H1 (cell line): ENCODE measurements at regions not wholly inside any gene's neighbourhood (a gene's known extent, or its start where the extent isn't known, plus 50 kb on each side); places are given as distances from the start of the nearest gene placed in this dataset.

Experiments used
- CTCF ChIA-PET: fragments of 300-600 bp; sonication (Branson Sonifier 250); formaldehyde crosslinking; loops from one replicate; lab custom pipeline; 2021; ENCODE audit not compliant: partially characterized antibody; lab: Charles Lee
- POLR2A ChIA-PET: fragments of 300-600 bp; sonication (Branson Sonifier 250); formaldehyde crosslinking; loops from one replicate; lab custom pipeline; 2021; ENCODE audit warnings: inconsistent platforms; ENCODE audit not compliant: partially characterized antibody; lab: Charles Lee
- DNase-seq, 2 experiments: peaks; one replicate each; pipeline versions ENCODE4 v3.0.0 to v3.0.0-alpha.2; 2010 to 2022; ENCODE audit warnings: low spot score in 2 of 2, low read depth in 1 of 2, mixed read lengths in 1 of 2
- FAIRE-seq: peaks from 2 replicates; lab custom pipeline; 2011; peaks lifted over from hg19 to GRCh38; lab: Jason Lieb, UNC
- H2AFZ ChIP-seq: 2 replicates; pipeline ENCODE4 v1.8.1; 2012; ENCODE audit warnings: low read length, inconsistent platforms
- H2AK5ac ChIP-seq: 2 replicates; pipeline ENCODE4 v1.6.1; 2013; ENCODE audit warnings: low read depth, low read length
- H2BK120ac ChIP-seq: replicated peaks from 2 replicates; pipeline ENCODE3; 2013; ENCODE audit warnings: low read depth, low read length, inconsistent platforms
- H2BK12ac ChIP-seq: 2 replicates; pipeline ENCODE4 v1.6.1; 2013; ENCODE audit warnings: low read depth, low read length
- H2BK15ac ChIP-seq: 2 replicates; pipeline ENCODE4 v1.6.1; 2013; ENCODE audit warnings: low read length
- H2BK20ac ChIP-seq: 2 replicates; pipeline ENCODE4 v1.6.1; 2013; ENCODE audit warnings: low read length
- H2BK5ac ChIP-seq: 2 replicates; pipeline ENCODE4 v1.6.1; 2013; ENCODE audit warnings: low read depth, low read length
- H3K14ac ChIP-seq: 2 replicates; pipeline ENCODE4 v1.6.1; 2013; ENCODE audit warnings: inconsistent platforms; ENCODE audit not compliant: insufficient read length
- H3K18ac ChIP-seq: 2 replicates; pipeline ENCODE4 v1.6.1; 2013; ENCODE audit warnings: low read length; ENCODE audit errors: extremely low read depth
- H3K23ac ChIP-seq: 2 replicates; pipeline ENCODE4 v1.6.1; 2013; ENCODE audit warnings: inconsistent platforms; ENCODE audit not compliant: insufficient read length
- H3K23me2 ChIP-seq: 2 replicates; pipeline ENCODE4 v1.6.1; 2013; ENCODE audit warnings: low read depth, low read length
- H3K27ac ChIP-seq: 2 replicates; pipeline ENCODE4 v1.6.1; 2011; ENCODE audit warnings: low read depth, low read length, inconsistent platforms
- H3K27me3 ChIP-seq, 4 experiments: replicated peaks in 1 of 4; 1 replicate in 1 of 4; 2 replicates in 3 of 4; pipeline versions ENCODE4 v1.6.1 to v1.8.1; 2011 to 2013; ENCODE audit warnings: low read length in 3 of 4, mild to moderate bottlenecking in 3 of 4, inconsistent platforms in 2 of 4, mixed read lengths in 2 of 4, moderate library complexity in 1 of 4; ENCODE audit not compliant: control insufficient read depth in 3 of 4, insufficient read depth in 3 of 4; ENCODE audit errors: extremely low read depth in 1 of 4
- H3K36me3 ChIP-seq, 4 experiments: 2 replicates each; pipeline versions ENCODE4 v1.6.1 to v1.8.1; 2011 to 2013; ENCODE audit warnings: mild to moderate bottlenecking in 4 of 4, low read length in 3 of 4, moderate library complexity in 2 of 4, control low read depth in 1 of 4, inconsistent platforms in 1 of 4; ENCODE audit not compliant: insufficient read depth in 4 of 4, control insufficient read depth in 2 of 4
- H3K4ac ChIP-seq: replicated peaks from 2 replicates; pipeline ENCODE3; 2013; ENCODE audit warnings: low read length, low read depth, mixed read lengths, inconsistent platforms; ENCODE audit not compliant: insufficient read length
- H3K4me1 ChIP-seq, 4 experiments: replicated peaks in 1 of 4; 1 replicate in 1 of 4; 2 replicates in 3 of 4; pipeline versions ENCODE4 v1.6.1 to v1.8.1; 2011 to 2013; ENCODE audit warnings: low read length in 3 of 4, inconsistent platforms in 2 of 4, mixed read lengths in 1 of 4; ENCODE audit not compliant: insufficient read depth in 4 of 4, control insufficient read depth in 3 of 4
- H3K4me2 ChIP-seq, 2 experiments: 2 replicates each; pipeline versions ENCODE4 v1.6.1 to v1.8.1; 2011 to 2013; ENCODE audit warnings: low read depth in 2 of 2, low read length in 2 of 2, control low read depth in 1 of 2, inconsistent platforms in 1 of 2, mild to moderate bottlenecking in 1 of 2; ENCODE audit not compliant: insufficient read depth in 1 of 2
- H3K4me3 ChIP-seq, 4 experiments: fragments of 200-600, 300-600 bp in 1 of 4; sonication (generic), shearing (Covaris generic), sonication (Bioruptor Twin) in 1 of 4; 2 replicates each; pipeline versions ENCODE4 v1.5.1 to v1.8.1; 2011 to 2016; ENCODE audit warnings: low read length in 4 of 4, low read depth in 3 of 4, control low read depth in 2 of 4, inconsistent platforms in 2 of 4, mild to moderate bottlenecking in 2 of 4, mixed read lengths in 1 of 4, moderate library complexity in 1 of 4; ENCODE audit not compliant: insufficient read depth in 2 of 4; ENCODE audit errors: extremely low read depth in 1 of 4
- H3K56ac ChIP-seq: replicated peaks from 2 replicates; pipeline ENCODE3; 2013; ENCODE audit warnings: low read depth, mild to moderate bottlenecking, mixed read lengths, low read length, inconsistent platforms; ENCODE audit not compliant: insufficient read length
- H3K79me1 ChIP-seq: 2 replicates; pipeline ENCODE4 v1.6.1; 2013; ENCODE audit warnings: low read depth, low read length, control low read depth
- H3K79me2 ChIP-seq, 2 experiments: 2 replicates each; pipeline versions ENCODE4 v1.6.1 to v1.8.1; 2012 to 2013; ENCODE audit warnings: low read length in 2 of 2, mild to moderate bottlenecking in 2 of 2, inconsistent platforms in 1 of 2; ENCODE audit not compliant: insufficient read depth in 2 of 2, control insufficient read depth in 1 of 2
- H3K9ac ChIP-seq, 4 experiments: replicated peaks in 1 of 4; 1 replicate in 1 of 4; 2 replicates in 3 of 4; pipeline versions ENCODE4 v1.6.1 to v1.8.1; 2011 to 2013; ENCODE audit warnings: low read depth in 3 of 4, low read length in 3 of 4, control low read depth in 2 of 4, mild to moderate bottlenecking in 2 of 4, moderate library complexity in 2 of 4, inconsistent platforms in 1 of 4; ENCODE audit errors: extremely low read depth in 1 of 4
- H3K9me3 ChIP-seq, 2 experiments: 2 replicates each; pipeline versions ENCODE4 v1.6.1 to v1.8.1; 2012 to 2013; ENCODE audit warnings: mild to moderate bottlenecking in 2 of 2, moderate library complexity in 2 of 2, control low read depth in 1 of 2, inconsistent platforms in 1 of 2, low read depth in 1 of 2, low read length in 1 of 2, mixed read lengths in 1 of 2; ENCODE audit not compliant: insufficient read depth in 2 of 2
- H4K20me1 ChIP-seq, 2 experiments: replicated peaks in 1 of 2; 2 replicates each; pipeline versions ENCODE3 to v1.8.1; 2011 to 2013; ENCODE audit warnings: inconsistent platforms in 2 of 2, low read length in 2 of 2, mild to moderate bottlenecking in 1 of 2; ENCODE audit not compliant: insufficient read depth in 2 of 2, control insufficient read depth in 1 of 2
- H4K5ac ChIP-seq: 2 replicates; pipeline ENCODE4 v1.6.1; 2013; ENCODE audit warnings: low read length, low read depth, mixed read lengths, inconsistent platforms; ENCODE audit not compliant: insufficient read length
- H4K8ac ChIP-seq: 2 replicates; pipeline ENCODE4 v1.8.0; 2013; ENCODE audit warnings: mild to moderate bottlenecking, moderate library complexity, low read length, inconsistent platforms; ENCODE audit not compliant: insufficient read depth; ENCODE audit errors: extremely low read depth
- H4K91ac ChIP-seq: replicated peaks from 2 replicates; pipeline ENCODE3; 2013; ENCODE audit warnings: low read length, mixed read lengths, inconsistent platforms; ENCODE audit not compliant: insufficient read length
- ATF3 ChIP-seq: IDR thresholded peaks from 2 replicates; pipeline ENCODE4 v1.6.1; 2011; ENCODE audit warnings: low read depth, mild to moderate bottlenecking, low read length; ENCODE audit not compliant: insufficient read depth
- BRCA1 ChIP-seq: IDR thresholded peaks from 2 replicates; pipeline ENCODE4 v1.6.1; 2012; ENCODE audit warnings: low read depth, low read length, improper control_type of control experiment
- CHD2 ChIP-seq: IDR thresholded peaks from 2 replicates; pipeline ENCODE4 v1.6.1; 2012; ENCODE audit warnings: low read length, improper control_type of control experiment
- GABPA ChIP-seq: IDR thresholded peaks from 2 replicates; pipeline ENCODE4 v1.6.1; 2011; ENCODE audit warnings: mild to moderate bottlenecking, low read length, moderate library complexity, borderline replicate concordance; ENCODE audit not compliant: insufficient read depth
- GTF2F1 ChIP-seq: IDR thresholded peaks from 2 replicates; pipeline ENCODE4 v1.6.1; 2012; ENCODE audit warnings: low read depth, low read length, improper control_type of control experiment, borderline replicate concordance
- JUN ChIP-seq: IDR thresholded peaks from 2 replicates; pipeline ENCODE4 v1.6.1; 2011; ENCODE audit warnings: low read depth, mild to moderate bottlenecking, improper control_type of control experiment, low read length
- KDM1A ChIP-seq: fragments of 200-600, 300-600 bp; sonication (generic); IDR thresholded peaks from 2 replicates; pipeline ENCODE4 v1.7.1; 2016; ENCODE audit warnings: mild to moderate bottlenecking, low read length, borderline replicate concordance
- KDM4A ChIP-seq: IDR thresholded peaks from one replicate; pipeline ENCODE4 v1.7.1; 2012; ENCODE audit warnings: low read depth, mild to moderate bottlenecking, moderate library complexity, low read length, inconsistent platforms; ENCODE audit not compliant: severe bottlenecking
- POLR2AphosphoS5 ChIP-seq: IDR thresholded peaks from 2 replicates; pipeline ENCODE4 v1.6.1; 2011; ENCODE audit warnings: low read depth, low read length
- RBBP5 ChIP-seq: IDR thresholded peaks from 2 replicates; pipeline ENCODE4 v1.7.1; 2012; ENCODE audit warnings: low read depth, mild to moderate bottlenecking, inconsistent platforms, low read length, moderate library complexity, borderline replicate concordance
- RNF2 ChIP-seq: fragments of 200-900, 300-1000 bp; sonication (generic); IDR thresholded peaks from 2 replicates; pipeline ENCODE4 v1.7.1; 2016; ENCODE audit warnings: borderline replicate concordance, low read depth, mild to moderate bottlenecking, antibody characterized with exemption, low read length; ENCODE audit not compliant: poor library complexity, severe bottlenecking; ENCODE audit errors: missing control alignments
- TAF7 ChIP-seq: optimal IDR thresholded peaks from 2 replicates; pipeline ENCODE3; 2011; ENCODE audit warnings: low read depth, mild to moderate bottlenecking, inconsistent platforms, low read length, moderate library complexity, borderline replicate concordance
- ZNF274 ChIP-seq: IDR thresholded peaks from 2 replicates; pipeline ENCODE4 v1.7.0; 2012; ENCODE audit warnings: low read length, borderline replicate concordance; ENCODE audit errors: extremely low read depth
- WGBS, 2 experiments: shearing (Covaris generic) in 1 of 2; methylation state at CpG; one replicate each; pipeline versions ENCODE4 v1.1.6 to v1.1.7; 2013 to 2015; ENCODE audit warnings: low lambda C conversion rate in 2 of 2, mixed read lengths in 2 of 2, inconsistent platforms in 1 of 2, low coverage in 1 of 2, missing lambda C conversion rate in 1 of 2; ENCODE audit not compliant: insufficient replicate concordance in 2 of 2, insufficient coverage in 1 of 2, insufficient read length in 1 of 2; ENCODE audit errors: extremely low coverage in 1 of 2, missing lambda C conversion rate in 1 of 2; 5-methylcytosine and 5-hydroxymethylcytosine counted together

- H2BK15ac ChIP-seq = no peak overlapping the region
- CTCF ChIA-PET = interaction anchor here (1.3 kb wide), 2 partner anchors 12 to 34 kb away, joined by 4 to 5 read pairs; no protein-coding TSS in a partner anchor
- FAIRE-seq = no peak
Measured at GRCh38 chr10:128301051-128301450, 174.8 kb upstream of the MKI67 start.

More at GRCh38 chr10:128301051-128301450, 174.8 kb upstream of the MKI67 start:
- Histone ChIP-seq H3K56ac (no peak overlapping the region), H2BK120ac (no peak overlapping the region), H3K4me1 (no peaks in the 10 kb centered on the region), H4K8ac (no peak overlapping the region), H2AFZ (no peak overlapping the region), H3K18ac (no peak overlapping the region), H3K23ac (no peak overlapping the region), H2BK12ac (no peak overlapping the region), H4K91ac (no peak overlapping the region), H3K79me1 (no peaks in the 10 kb centered on the region), H3K4ac (no peak overlapping the region), H4K5ac (no peak overlapping the region), H3K36me3 (no peaks in the 10 kb centered on the region), H3K9ac (no peak overlapping the region), H3K23me2 (no peaks in the 10 kb centered on the region), H4K20me1 (no peaks in the 10 kb centered on the region)
- POLR2A ChIA-PET = no interaction called here
- TF ChIP-seq GABPA = no peak
- TF ChIP-seq TAF7 = no peak
- TF ChIP-seq BRCA1 = no peak
- TF ChIP-seq CHD2 = no peak
- no peak for TF ChIP-seq POLR2AphosphoS5
- no peak for TF ChIP-seq RNF2
- TF ChIP-seq ATF3 = no peak
- no peak for TF ChIP-seq KDM4A
- no peak for TF ChIP-seq JUN
- no peak for TF ChIP-seq GTF2F1
- no peak for TF ChIP-seq KDM1A
- no peak for TF ChIP-seq ZNF274
- TF ChIP-seq RBBP5 = no peak
- TF ChIP-seq, all 59 proteins: peak for 0
- no peaks in the 10 kb centered on the region for H3K27me3 ChIP-seq
- no peak for DNase-seq
- no peak overlapping the region for H3K27ac ChIP-seq
- H2BK5ac ChIP-seq = no peak overlapping the region
- no peak overlapping the region for H3K4me2 ChIP-seq
- no peak overlapping the region for H2AK5ac ChIP-seq
- 95% methylated on average over 5 of the region's 5 CpGs; no CpG with 5 or more reads in 1 of the 2 experiments for WGBS, 2 experiments
- H3K79me2 ChIP-seq = no peaks in the 10 kb centered on the region
- peaks cover 15 to 22% of the 10 kb centered on the region in 2 experiments; a peak in 2 of 4 replicates for H3K9me3 ChIP-seq
- H3K4me3 ChIP-seq = no peak overlapping the region
- H2BK20ac ChIP-seq = no peak overlapping the region
- no peak overlapping the region for H3K14ac ChIP-seq
